ENCODE measurements at regions not wholly inside any gene's neighbourhood (a gene's known extent, or its start where the extent isn't known, plus 50 kb on each side); places are given as distances from the start of the nearest gene placed in this dataset.
A peak's percentile ranks its signal among the peaks of the same experiment; 100 is the strongest.

- no peaks in the 10 kb centered on the region for H3K36me3 ChIP-seq
- no peaks in the 10 kb centered on the region for H3K4me1 ChIP-seq
- TF ChIP-seq POLR2AphosphoS5 (IDR thresholded peaks at IDR 0.05) (no peak), POLR2A (IDR thresholded peaks at IDR 0.05) (no peak), CTCF (IDR thresholded peaks at IDR 0.05) (no peak)
- H3K4me3 ChIP-seq, result no peak overlapping the region
- H3K9me3 ChIP-seq, result no peaks in the 10 kb centered on the region
- H3K27ac ChIP-seq, result no peak overlapping the region
- H3K27me3 ChIP-seq, result no peaks in the 10 kb centered on the region
- intact Hi-C loops (cut with DNase I; ENCODE audit: low total_unique reads), result no loop called here
- DNase-seq (ENCODE audit: low spot score in 2 of 2), result no peak
These were observed 135.8 kb upstream of the NOCT start for GRCh38 chr4:138879757-138880156.

- Histone ChIP-seq H3K27ac (no peak overlapping the region), H3K9me3 (no peaks in the 10 kb centered on the region), H3K4me3 (no peak overlapping the region), H3K27me3 (no peaks in the 10 kb centered on the region), H3K4me1 (no peaks in the 10 kb centered on the region), H3K36me3 (no peaks in the 10 kb centered on the region)
- DNase-seq (ENCODE audit: low spot score in 2 of 2), result no peak
- no peak for TF ChIP-seq POLR2A (IDR thresholded peaks at IDR 0.05)
- TF ChIP-seq CTCF (IDR thresholded peaks at IDR 0.05), result no peak
- TF ChIP-seq POLR2AphosphoS5 (IDR thresholded peaks at IDR 0.05), result no peak
- intact Hi-C loops (cut with DNase I; ENCODE audit: low total_unique reads), result no loop called here
These were observed 139.5 kb upstream of the NOCT start for GRCh38 chr4:138875891-138876608.

- no peaks in the 10 kb centered on the region for H3K27me3 ChIP-seq
- no peak overlapping the region for H3K4me3 ChIP-seq
- H3K9me3 ChIP-seq, result no peaks in the 10 kb centered on the region
- DNase-seq (ENCODE audit: low spot score in 2 of 2), result no peak
- H3K27ac ChIP-seq, result no peak overlapping the region
- no peaks in the 10 kb centered on the region for H3K36me3 ChIP-seq
- no peak for TF ChIP-seq POLR2A (IDR thresholded peaks at IDR 0.05)
- TF ChIP-seq CTCF (IDR thresholded peaks at IDR 0.05), result no peak
- TF ChIP-seq POLR2AphosphoS5 (IDR thresholded peaks at IDR 0.05), result no peak
- no peaks in the 10 kb centered on the region for H3K4me1 ChIP-seq
- intact Hi-C loops (cut with DNase I; ENCODE audit: low total_unique reads), result loop anchor here (5.0 kb wide), 1 partner anchor 654 kb away; no protein-coding TSS in a partner anchor
These were observed 144.1 kb upstream of the NOCT start for GRCh38 chr4:138871555-138871875.

GRCh38 chr4:138870737-138871554 lies 144.6 kb upstream of the NOCT start:
- H3K27me3 ChIP-seq, result no peaks in the 10 kb centered on the region
- peak; percentile 58 to 68 for DNase-seq (ENCODE audit: low spot score in 2 of 2)
- peak; percentile 68 to 88 (median 85) for TF ChIP-seq CTCF (IDR thresholded peaks at IDR 0.05)
- no peak for TF ChIP-seq POLR2AphosphoS5 (IDR thresholded peaks at IDR 0.05)
- no peak for TF ChIP-seq POLR2A (IDR thresholded peaks at IDR 0.05)
- no peaks in the 10 kb centered on the region for H3K9me3 ChIP-seq
- H3K36me3 ChIP-seq, result no peaks in the 10 kb centered on the region
- intact Hi-C loops (cut with DNase I; ENCODE audit: low total_unique reads), result loop anchor here (5.0 kb wide), 1 partner anchor 654 kb away; no protein-coding TSS in a partner anchor
- H3K4me1 ChIP-seq, result no peaks in the 10 kb centered on the region
- H3K27ac ChIP-seq, result no peak overlapping the region
- H3K4me3 ChIP-seq, result no peak overlapping the region

GRCh38 chr4:138869631-138870030 lies 145.9 kb upstream of the NOCT start:
- intact Hi-C loops (cut with DNase I; ENCODE audit: low total_unique reads), result loop anchor here (5.0 kb wide), 1 partner anchor 652 kb away; no protein-coding TSS in a partner anchor
- DNase-seq (ENCODE audit: low spot score in 2 of 2), result no peak
- Histone ChIP-seq H3K4me1 (no peaks in the 10 kb centered on the region), H3K9me3 (no peaks in the 10 kb centered on the region), H3K36me3 (no peaks in the 10 kb centered on the region), H3K4me3 (no peak overlapping the region), H3K27me3 (no peaks in the 10 kb centered on the region), H3K27ac (no peak overlapping the region)
- TF ChIP-seq POLR2A (IDR thresholded peaks at IDR 0.05) (no peak), CTCF (IDR thresholded peaks at IDR 0.05) (no peak), POLR2AphosphoS5 (IDR thresholded peaks at IDR 0.05) (no peak)
